GM23338 (cell line): ENCODE measurements at regions not wholly inside any gene's neighbourhood (a gene's known extent, or its start where the extent isn't known, plus 50 kb on each side); places are given as distances from the start of the nearest gene placed in this dataset.

ENCODE experiments used
- ATAC-seq: fragments of 200-7000 bp; cut with Tn5 transposase; 3 replicates; pipeline ENCODE4 v1.9.1; 2020
- DNase-seq: peaks from one replicate; pipeline ENCODE4 v3.0.0-alpha.2; 2015; ENCODE audit warnings: low spot score
- H2AFZ ChIP-seq: fragments of 200-600 bp; sonication (generic); 2 replicates; pipeline ENCODE4 v1.8.0; 2016; ENCODE audit warnings: antibody characterized with exemption, mild to moderate bottlenecking, moderate library complexity
- H3F3A ChIP-seq: fragments of 200-600 bp; sonication (generic); replicated peaks from 2 replicates; pipeline ENCODE4 v1.8.0; 2017; ENCODE audit warnings: antibody characterized with exemption, mixed run types, low read depth
- H3K27ac ChIP-seq: fragments of 200-600 bp; sonication (generic); 2 replicates; pipeline ENCODE4 v1.6.1; 2016; ENCODE audit warnings: low read depth
- H3K27me3 ChIP-seq: fragments of 200-600 bp; sonication (generic); 2 replicates; pipeline ENCODE4 v1.8.0; 2016; ENCODE audit warnings: mild to moderate bottlenecking, mixed run types, moderate library complexity; ENCODE audit not compliant: insufficient read depth
- H3K36me3 ChIP-seq: fragments of 200-600 bp; sonication (generic); 2 replicates; pipeline ENCODE4 v1.8.0; 2016; ENCODE audit warnings: mild to moderate bottlenecking; ENCODE audit not compliant: insufficient read depth
- H3K4me1 ChIP-seq: fragments of 200-600 bp; sonication (generic); 2 replicates; pipeline ENCODE4 v1.8.0; 2016; ENCODE audit warnings: mild to moderate bottlenecking, moderate library complexity; ENCODE audit not compliant: insufficient read depth
- H3K4me2 ChIP-seq: fragments of 200-600 bp; sonication (generic); 2 replicates; pipeline ENCODE4 v1.7.1; 2017; ENCODE audit warnings: mixed run types
- H3K4me3 ChIP-seq: fragments of 200-600 bp; sonication (generic); 2 replicates; pipeline ENCODE4 v1.6.1; 2016; ENCODE audit warnings: mixed run types
- H3K79me2 ChIP-seq: fragments of 200-600 bp; sonication (generic); replicated peaks from 2 replicates; pipeline ENCODE4 v1.8.0; 2017; ENCODE audit warnings: mild to moderate bottlenecking; ENCODE audit not compliant: insufficient read depth
- H3K9me2 ChIP-seq: fragments of 200-600 bp; sonication (generic); 2 replicates; pipeline ENCODE4 v1.8.0; 2017; ENCODE audit not compliant: insufficient read depth
- H4K20me1 ChIP-seq: fragments of 200-600 bp; sonication (generic); replicated peaks from 2 replicates; pipeline ENCODE4 v1.8.0; 2017; ENCODE audit warnings: mild to moderate bottlenecking; ENCODE audit not compliant: insufficient read depth
- H3K27ac Mint-ChIP-seq: 2 replicates; pipeline ENCODE4 v1.8.0; 2020; ENCODE audit warnings: inconsistent platforms, mild to moderate bottlenecking, moderate library complexity, mixed read lengths
- H3K27me3 Mint-ChIP-seq: 3 replicates; pipeline ENCODE4 v1.8.0; 2022; ENCODE audit warnings: low read depth, mild to moderate bottlenecking, moderate library complexity, mixed read lengths, inconsistent platforms; ENCODE audit not compliant: insufficient read depth, poor library complexity
- H3K36me3 Mint-ChIP-seq: 3 replicates; pipeline ENCODE4 v1.8.0; 2021; ENCODE audit warnings: low read depth, mild to moderate bottlenecking, inconsistent platforms, moderate library complexity, mixed read lengths
- H3K4me1 Mint-ChIP-seq: 3 replicates; pipeline ENCODE4 v1.8.0; 2020; ENCODE audit warnings: mild to moderate bottlenecking, inconsistent platforms, mixed read lengths
- H3K4me3 Mint-ChIP-seq: 3 replicates; pipeline ENCODE4 v1.8.0; 2021; ENCODE audit warnings: moderate library complexity, mild to moderate bottlenecking, inconsistent platforms, mixed read lengths
- H3K9me3 Mint-ChIP-seq: 3 replicates; pipeline ENCODE4 v1.8.0; 2020; ENCODE audit warnings: moderate library complexity, mild to moderate bottlenecking, inconsistent platforms, mixed read lengths
- CREB1 ChIP-seq: fragments of 250-450 bp; sonication (Bioruptor Pico); IDR thresholded peaks from 2 replicates; pipeline ENCODE4 v1.5.0; 2020; ENCODE audit warnings: low read depth, mild to moderate bottlenecking, moderate library complexity
- EZH2phosphoT487 ChIP-seq: fragments of 200-600 bp; sonication (generic); IDR thresholded peaks from one replicate; pipeline ENCODE4 v1.8.1; 2018; ENCODE audit warnings: antibody characterized with exemption; ENCODE audit not compliant: unreplicated experiment
- JUNB ChIP-seq: IDR thresholded peaks from one replicate; pipeline ENCODE4 v1.6.1; 2016; ENCODE audit warnings: antibody characterized with exemption; ENCODE audit not compliant: unreplicated experiment
- NANOG ChIP-seq: IDR thresholded peaks from 2 replicates; pipeline ENCODE4 v1.6.1; 2016; ENCODE audit warnings: antibody characterized with exemption, borderline replicate concordance
- POLR2AphosphoS5 ChIP-seq: IDR thresholded peaks from 2 replicates; pipeline ENCODE4 v1.6.1; 2016; ENCODE audit warnings: antibody characterized with exemption, low read depth
- STAT1 ChIP-seq: IDR thresholded peaks from one replicate; pipeline ENCODE4 v1.6.1; 2016; ENCODE audit warnings: antibody characterized with exemption; ENCODE audit not compliant: unreplicated experiment
- ZNF114 ChIP-seq: fragments of 250-450 bp; sonication (Bioruptor Pico); IDR thresholded peaks from 2 replicates; pipeline ENCODE4 v1.5.0; 2020; ENCODE audit warnings: mild to moderate bottlenecking, moderate library complexity
- ZNF331 ChIP-seq: fragments of 250-450 bp; sonication (Bioruptor Pico); IDR thresholded peaks from 2 replicates; pipeline ENCODE4 v1.5.0; 2020; ENCODE audit warnings: low read depth, mild to moderate bottlenecking, moderate library complexity
- TF ChIP-seq, protein P1 (sequence below): IDR thresholded peaks from one replicate; pipeline ENCODE4 v1.6.1; 2018; ENCODE audit warnings: antibody characterized with exemption; ENCODE audit not compliant: unreplicated experiment
- TF ChIP-seq, protein P2 (sequence below): IDR thresholded peaks from 2 replicates; pipeline ENCODE4 v1.6.1; 2016; ENCODE audit warnings: antibody characterized with exemption
- TF ChIP-seq, protein P3 (sequence below), 2 experiments: fragments of 200-600 bp in 1 of 2; sonication (generic) in 1 of 2; conservative IDR thresholded peaks; 2 replicates each; pipeline versions ENCODE4 v1.5.1 to v1.6.1; 2016 to 2017; ENCODE audit warnings: antibody characterized with exemption in 2 of 2, low read depth in 2 of 2, mild to moderate bottlenecking in 2 of 2, moderate library complexity in 1 of 2
- TF ChIP-seq, protein P4 (sequence below): fragments of 250-450 bp; sonication (Bioruptor Pico); IDR thresholded peaks from 2 replicates; pipeline ENCODE4 v1.5.0; 2020; ENCODE audit warnings: mild to moderate bottlenecking, moderate library complexity

DNA sequence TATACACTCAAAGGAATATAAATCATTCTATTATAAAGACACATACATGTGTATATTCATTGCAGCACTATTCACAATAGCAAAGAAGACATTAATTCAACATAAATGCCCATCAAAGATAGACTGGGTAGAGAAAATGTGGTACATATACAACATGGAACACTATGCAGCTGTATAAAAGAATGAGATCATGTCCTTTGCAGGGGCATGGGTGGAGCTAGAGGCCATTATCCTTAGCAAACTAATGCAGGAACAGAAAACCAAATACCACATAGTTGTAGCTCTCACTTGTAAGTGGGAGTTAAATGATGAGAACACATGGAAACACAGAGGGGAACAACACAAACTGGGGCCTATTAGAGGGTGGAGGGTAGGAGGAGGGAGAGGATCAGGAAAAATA is 121.0 kb upstream of the LOC128125822 start (continued):
- TF ChIP-seq, protein P1, sequence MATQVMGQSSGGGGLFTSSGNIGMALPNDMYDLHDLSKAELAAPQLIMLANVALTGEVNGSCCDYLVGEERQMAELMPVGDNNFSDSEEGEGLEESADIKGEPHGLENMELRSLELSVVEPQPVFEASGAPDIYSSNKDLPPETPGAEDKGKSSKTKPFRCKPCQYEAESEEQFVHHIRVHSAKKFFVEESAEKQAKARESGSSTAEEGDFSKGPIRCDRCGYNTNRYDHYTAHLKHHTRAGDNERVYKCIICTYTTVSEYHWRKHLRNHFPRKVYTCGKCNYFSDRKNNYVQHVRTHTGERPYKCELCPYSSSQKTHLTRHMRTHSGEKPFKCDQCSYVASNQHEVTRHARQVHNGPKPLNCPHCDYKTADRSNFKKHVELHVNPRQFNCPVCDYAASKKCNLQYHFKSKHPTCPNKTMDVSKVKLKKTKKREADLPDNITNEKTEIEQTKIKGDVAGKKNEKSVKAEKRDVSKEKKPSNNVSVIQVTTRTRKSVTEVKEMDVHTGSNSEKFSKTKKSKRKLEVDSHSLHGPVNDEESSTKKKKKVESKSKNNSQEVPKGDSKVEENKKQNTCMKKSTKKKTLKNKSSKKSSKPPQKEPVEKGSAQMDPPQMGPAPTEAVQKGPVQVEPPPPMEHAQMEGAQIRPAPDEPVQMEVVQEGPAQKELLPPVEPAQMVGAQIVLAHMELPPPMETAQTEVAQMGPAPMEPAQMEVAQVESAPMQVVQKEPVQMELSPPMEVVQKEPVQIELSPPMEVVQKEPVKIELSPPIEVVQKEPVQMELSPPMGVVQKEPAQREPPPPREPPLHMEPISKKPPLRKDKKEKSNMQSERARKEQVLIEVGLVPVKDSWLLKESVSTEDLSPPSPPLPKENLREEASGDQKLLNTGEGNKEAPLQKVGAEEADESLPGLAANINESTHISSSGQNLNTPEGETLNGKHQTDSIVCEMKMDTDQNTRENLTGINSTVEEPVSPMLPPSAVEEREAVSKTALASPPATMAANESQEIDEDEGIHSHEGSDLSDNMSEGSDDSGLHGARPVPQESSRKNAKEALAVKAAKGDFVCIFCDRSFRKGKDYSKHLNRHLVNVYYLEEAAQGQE: no peak
- TF ChIP-seq ZNF331 (no peak), NANOG (no peak), EZH2phosphoT487 (no peak), ZNF114 (CRISPR knock-in tag) (no peak), CREB1 (no peak)
- TF ChIP-seq, protein P2, sequence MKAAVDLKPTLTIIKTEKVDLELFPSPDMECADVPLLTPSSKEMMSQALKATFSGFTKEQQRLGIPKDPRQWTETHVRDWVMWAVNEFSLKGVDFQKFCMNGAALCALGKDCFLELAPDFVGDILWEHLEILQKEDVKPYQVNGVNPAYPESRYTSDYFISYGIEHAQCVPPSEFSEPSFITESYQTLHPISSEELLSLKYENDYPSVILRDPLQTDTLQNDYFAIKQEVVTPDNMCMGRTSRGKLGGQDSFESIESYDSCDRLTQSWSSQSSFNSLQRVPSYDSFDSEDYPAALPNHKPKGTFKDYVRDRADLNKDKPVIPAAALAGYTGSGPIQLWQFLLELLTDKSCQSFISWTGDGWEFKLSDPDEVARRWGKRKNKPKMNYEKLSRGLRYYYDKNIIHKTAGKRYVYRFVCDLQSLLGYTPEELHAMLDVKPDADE: no peak
- TF ChIP-seq, protein P3, sequence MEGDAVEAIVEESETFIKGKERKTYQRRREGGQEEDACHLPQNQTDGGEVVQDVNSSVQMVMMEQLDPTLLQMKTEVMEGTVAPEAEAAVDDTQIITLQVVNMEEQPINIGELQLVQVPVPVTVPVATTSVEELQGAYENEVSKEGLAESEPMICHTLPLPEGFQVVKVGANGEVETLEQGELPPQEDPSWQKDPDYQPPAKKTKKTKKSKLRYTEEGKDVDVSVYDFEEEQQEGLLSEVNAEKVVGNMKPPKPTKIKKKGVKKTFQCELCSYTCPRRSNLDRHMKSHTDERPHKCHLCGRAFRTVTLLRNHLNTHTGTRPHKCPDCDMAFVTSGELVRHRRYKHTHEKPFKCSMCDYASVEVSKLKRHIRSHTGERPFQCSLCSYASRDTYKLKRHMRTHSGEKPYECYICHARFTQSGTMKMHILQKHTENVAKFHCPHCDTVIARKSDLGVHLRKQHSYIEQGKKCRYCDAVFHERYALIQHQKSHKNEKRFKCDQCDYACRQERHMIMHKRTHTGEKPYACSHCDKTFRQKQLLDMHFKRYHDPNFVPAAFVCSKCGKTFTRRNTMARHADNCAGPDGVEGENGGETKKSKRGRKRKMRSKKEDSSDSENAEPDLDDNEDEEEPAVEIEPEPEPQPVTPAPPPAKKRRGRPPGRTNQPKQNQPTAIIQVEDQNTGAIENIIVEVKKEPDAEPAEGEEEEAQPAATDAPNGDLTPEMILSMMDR (conservative IDR thresholded peaks at IDR 0.05; ENCODE audit: low read depth in 2 of 2): no peak

DNA sequence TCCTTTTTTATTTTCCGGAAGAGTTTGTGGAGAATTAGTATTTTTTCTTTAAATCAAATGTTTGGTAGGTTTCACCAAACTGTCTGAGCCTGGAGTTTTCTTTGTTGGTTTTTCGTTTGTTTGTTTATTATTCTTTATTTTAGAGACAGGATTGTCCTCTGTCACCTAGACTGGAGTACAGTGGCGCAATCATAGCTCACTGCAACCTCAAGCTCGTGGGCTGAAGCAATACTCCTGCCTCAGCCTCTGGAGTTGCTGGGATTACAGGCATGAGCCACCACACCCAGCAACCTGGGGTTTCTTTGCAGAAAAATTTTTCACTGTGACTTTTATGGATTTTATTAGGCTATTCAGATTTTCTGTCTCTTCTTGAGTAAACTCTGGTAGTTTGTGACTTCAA is 120.2 kb upstream of the LOC128125822 start:
- Histone ChIP-seq H3K36me3 (no peaks in the 10 kb centered on the region), H3F3A (no peaks in the 10 kb centered on the region), H3K27me3 (no peaks in the 10 kb centered on the region), H3K4me2 (no peak overlapping the region), H3K79me2 (no peaks in the 10 kb centered on the region), H3K27ac (no peak overlapping the region), H4K20me1 (no peaks in the 10 kb centered on the region), H3K4me1 (no peaks in the 10 kb centered on the region), H3K9me2 (no peaks in the 10 kb centered on the region), H2AFZ (no peak overlapping the region), H3K4me3 (no peak overlapping the region)
- peaks cover 25% of the 10 kb centered on the region; the same call in 2 of the 3 replicates for H3K9me3 Mint-ChIP-seq
- no peak overlapping the region; the same call in 1 of the 2 replicates for H3K27ac Mint-ChIP-seq
- DNase-seq (no peak), ATAC-seq (no peak)
- H3K4me3 Mint-ChIP-seq: no peak overlapping the region
- no peaks in the 10 kb centered on the region; the same call in 2 of the 3 replicates for H3K36me3 Mint-ChIP-seq
- H3K27me3 Mint-ChIP-seq: no peaks in the 10 kb centered on the region
- no peaks in the 10 kb centered on the region; the same call in 2 of the 3 replicates for H3K4me1 Mint-ChIP-seq
- TF ChIP-seq, protein P4, sequence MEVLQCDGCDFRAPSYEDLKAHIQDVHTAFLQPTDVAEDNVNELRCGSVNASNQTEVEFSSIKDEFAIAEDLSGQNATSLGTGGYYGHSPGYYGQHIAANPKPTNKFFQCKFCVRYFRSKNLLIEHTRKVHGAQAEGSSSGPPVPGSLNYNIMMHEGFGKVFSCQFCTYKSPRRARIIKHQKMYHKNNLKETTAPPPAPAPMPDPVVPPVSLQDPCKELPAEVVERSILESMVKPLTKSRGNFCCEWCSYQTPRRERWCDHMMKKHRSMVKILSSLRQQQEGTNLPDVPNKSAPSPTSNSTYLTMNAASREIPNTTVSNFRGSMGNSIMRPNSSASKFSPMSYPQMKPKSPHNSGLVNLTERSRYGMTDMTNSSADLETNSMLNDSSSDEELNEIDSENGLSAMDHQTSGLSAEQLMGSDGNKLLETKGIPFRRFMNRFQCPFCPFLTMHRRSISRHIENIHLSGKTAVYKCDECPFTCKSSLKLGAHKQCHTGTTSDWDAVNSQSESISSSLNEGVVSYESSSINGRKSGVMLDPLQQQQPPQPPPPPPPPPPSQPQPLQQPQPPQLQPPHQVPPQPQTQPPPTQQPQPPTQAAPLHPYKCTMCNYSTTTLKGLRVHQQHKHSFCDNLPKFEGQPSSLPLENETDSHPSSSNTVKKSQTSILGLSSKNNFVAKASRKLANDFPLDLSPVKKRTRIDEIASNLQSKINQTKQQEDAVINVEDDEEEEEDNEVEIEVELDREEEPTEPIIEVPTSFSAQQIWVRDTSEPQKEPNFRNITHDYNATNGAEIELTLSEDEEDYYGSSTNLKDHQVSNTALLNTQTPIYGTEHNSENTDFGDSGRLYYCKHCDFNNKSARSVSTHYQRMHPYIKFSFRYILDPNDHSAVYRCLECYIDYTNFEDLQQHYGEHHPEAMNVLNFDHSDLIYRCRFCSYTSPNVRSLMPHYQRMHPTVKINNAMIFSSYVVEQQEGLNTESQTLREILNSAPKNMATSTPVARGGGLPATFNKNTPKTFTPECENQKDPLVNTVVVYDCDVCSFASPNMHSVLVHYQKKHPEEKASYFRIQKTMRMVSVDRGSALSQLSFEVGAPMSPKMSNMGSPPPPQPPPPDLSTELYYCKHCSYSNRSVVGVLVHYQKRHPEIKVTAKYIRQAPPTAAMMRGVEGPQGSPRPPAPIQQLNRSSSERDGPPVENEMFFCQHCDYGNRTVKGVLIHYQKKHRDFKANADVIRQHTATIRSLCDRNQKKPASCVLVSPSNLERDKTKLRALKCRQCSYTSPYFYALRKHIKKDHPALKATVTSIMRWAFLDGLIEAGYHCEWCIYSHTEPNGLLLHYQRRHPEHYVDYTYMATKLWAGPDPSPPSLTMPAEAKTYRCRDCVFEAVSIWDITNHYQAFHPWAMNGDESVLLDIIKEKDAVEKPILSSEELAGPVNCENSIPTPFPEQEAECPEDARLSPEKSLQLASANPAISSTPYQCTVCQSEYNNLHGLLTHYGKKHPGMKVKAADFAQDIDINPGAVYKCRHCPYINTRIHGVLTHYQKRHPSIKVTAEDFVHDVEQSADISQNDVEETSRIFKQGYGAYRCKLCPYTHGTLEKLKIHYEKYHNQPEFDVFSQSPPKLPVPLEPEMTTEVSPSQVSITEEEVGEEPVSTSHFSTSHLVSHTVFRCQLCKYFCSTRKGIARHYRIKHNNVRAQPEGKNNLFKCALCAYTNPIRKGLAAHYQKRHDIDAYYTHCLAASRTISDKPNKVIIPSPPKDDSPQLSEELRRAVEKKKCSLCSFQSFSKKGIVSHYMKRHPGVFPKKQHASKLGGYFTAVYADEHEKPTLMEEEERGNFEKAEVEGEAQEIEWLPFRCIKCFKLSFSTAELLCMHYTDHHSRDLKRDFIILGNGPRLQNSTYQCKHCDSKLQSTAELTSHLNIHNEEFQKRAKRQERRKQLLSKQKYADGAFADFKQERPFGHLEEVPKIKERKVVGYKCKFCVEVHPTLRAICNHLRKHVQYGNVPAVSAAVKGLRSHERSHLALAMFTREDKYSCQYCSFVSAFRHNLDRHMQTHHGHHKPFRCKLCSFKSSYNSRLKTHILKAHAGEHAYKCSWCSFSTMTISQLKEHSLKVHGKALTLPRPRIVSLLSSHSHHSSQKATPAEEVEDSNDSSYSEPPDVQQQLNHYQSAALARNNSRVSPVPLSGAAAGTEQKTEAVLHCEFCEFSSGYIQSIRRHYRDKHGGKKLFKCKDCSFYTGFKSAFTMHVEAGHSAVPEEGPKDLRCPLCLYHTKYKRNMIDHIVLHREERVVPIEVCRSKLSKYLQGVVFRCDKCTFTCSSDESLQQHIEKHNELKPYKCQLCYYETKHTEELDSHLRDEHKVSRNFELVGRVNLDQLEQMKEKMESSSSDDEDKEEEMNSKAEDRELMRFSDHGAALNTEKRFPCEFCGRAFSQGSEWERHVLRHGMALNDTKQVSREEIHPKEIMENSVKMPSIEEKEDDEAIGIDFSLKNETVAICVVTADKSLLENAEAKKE: no peak
- no peak for TF ChIP-seq CREB1
- TF ChIP-seq STAT1: no peak
- no peak for TF ChIP-seq NANOG
- TF ChIP-seq, protein P2: no peak
- TF ChIP-seq JUNB: no peak
- no peak for TF ChIP-seq POLR2AphosphoS5
